NT2/D1 (cell line): ENCODE measurements at regions not wholly inside any gene's neighbourhood (a gene's known extent, or its start where the extent isn't known, plus 50 kb on each side); places are given as distances from the start of the nearest gene placed in this dataset.

Source experiments
- SUZ12 ChIP-seq: IDR thresholded peaks from 2 replicates; pipeline ENCODE4 v1.6.1; 2011; ENCODE audit not compliant: insufficient read length, insufficient read depth; ENCODE audit errors: extremely low read depth
- YY1 ChIP-seq: IDR thresholded peaks from 2 replicates; pipeline ENCODE4 v1.6.1; 2011; ENCODE audit not compliant: insufficient read length, insufficient read depth
- ZNF274 ChIP-seq: IDR thresholded peaks from 2 replicates; pipeline ENCODE4 v1.6.1; 2011; ENCODE audit warnings: mild to moderate bottlenecking, low read depth, low read length

DNA sequence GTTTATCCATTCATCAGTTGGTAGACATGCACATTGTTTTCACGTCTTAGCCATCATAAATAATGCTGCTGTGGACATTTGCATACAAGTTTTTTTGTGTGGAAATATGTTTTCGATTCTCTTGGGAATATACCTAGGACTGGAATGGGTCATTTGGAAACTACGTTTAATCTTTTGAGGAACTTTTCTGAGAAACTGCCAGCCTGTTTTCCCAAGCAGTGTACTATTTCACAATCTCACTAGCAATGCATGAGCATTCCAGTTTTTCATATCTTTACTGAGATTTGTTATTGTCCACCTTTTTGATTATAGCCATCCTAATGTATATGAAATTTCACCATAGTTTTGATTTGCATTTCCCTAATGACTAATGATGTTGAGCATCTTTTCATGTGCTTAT lies 95.7 kb upstream of the JAZF1 start:
- TF ChIP-seq ZNF274 (no peak), YY1 (no peak), SUZ12 (no peak)
